Umbilical cord (tissue), 1 donor: ENCODE measurements at regions not wholly inside any gene's neighbourhood (a gene's known extent, or its start where the extent isn't known, plus 50 kb on each side); places are given as distances from the start of the nearest gene placed in this dataset.
A peak's percentile ranks its signal among the peaks of the same experiment; 100 is the strongest.

Source experiments
- DNase-seq: peaks from one replicate; pipeline ENCODE4 v3.0.0-alpha.2; 2015; ENCODE audit warnings: low spot score

GRCh38 chr15:94008104-94009074, 223.0 kb upstream of the MCTP2 start:
- DNase-seq: peak; percentile 81

- DNase-seq: no peak
Measured at GRCh38 chr15:94004697-94005096, 226.7 kb upstream of the MCTP2 start.

GRCh38 chr15:94002041-94002440, 229.3 kb upstream of the MCTP2 start:
- DNase-seq: no peak

- DNase-seq: no peak
Measured at GRCh38 chr15:94001255-94001801, 230.0 kb upstream of the MCTP2 start.

- DNase-seq: no peak
Measured at GRCh38 chr15:94000606-94001005, 230.8 kb upstream of the MCTP2 start.

GRCh38 chr15:93997071-93997658, 234.2 kb upstream of the MCTP2 start:
- DNase-seq: no peak

- no peak for DNase-seq
Measured at GRCh38 chr15:93989440-93989998, 241.8 kb upstream of the MCTP2 start.

GRCh38 chr15:93987068-93987467, 244.3 kb upstream of the MCTP2 start:
- no peak for DNase-seq

- DNase-seq: no peak
Measured at GRCh38 chr15:93986400-93986984, 244.9 kb upstream of the MCTP2 start.

GRCh38 chr15:93985925-93986324, 245.4 kb upstream of the MCTP2 start:
- no peak for DNase-seq

- DNase-seq: no peak
Measured at GRCh38 chr15:93985176-93985575, 246.2 kb upstream of the MCTP2 start.

- DNase-seq: no peak
Measured at GRCh38 chr15:93983526-93983925, 247.8 kb upstream of the MCTP2 start.

GRCh38 chr15:93982226-93982727, 249.1 kb upstream of the MCTP2 start:
- no peak for DNase-seq

- DNase-seq: no peak
Measured at GRCh38 chr15:93981706-93982105, 249.7 kb upstream of the MCTP2 start.

GRCh38 chr15:93980261-93980911, 251.0 kb upstream of the MCTP2 start:
- DNase-seq: no peak

- DNase-seq: peak; percentile 61
Measured at GRCh38 chr15:93974804-93975481, 256.4 kb upstream of the MCTP2 start.

GRCh38 chr15:93973287-93973686, 258.1 kb upstream of the MCTP2 start:
- no peak for DNase-seq

- no peak for DNase-seq
Measured at GRCh38 chr15:93968773-93969172, 262.6 kb upstream of the MCTP2 start.

- DNase-seq: no peak
Measured at GRCh38 chr15:93965304-93965908, 266.0 kb upstream of the MCTP2 start.

GRCh38 chr15:93954985-93955571, 276.3 kb upstream of the MCTP2 start:
- DNase-seq: no peak
